Stimulated activated CD8-positive, alpha-beta memory T cell treated with anti-CD3 and anti-CD28 coated beads, Interleukin-7, amount 100 ng/mL, for 48 hours (primary cell): ENCODE measurements at regions not wholly inside any gene's neighbourhood (a gene's known extent, or its start where the extent isn't known, plus 50 kb on each side); places are given as distances from the start of the nearest gene placed in this dataset.
"Not testable (repeated sequence)": the region's sequence is repeated elsewhere in the genome, so short reads cannot be mapped to it uniquely, and the experiment has no call there.

ENCODE experiments used
- DNase-seq, 2 donors: peaks; one replicate each; pipeline ENCODE4 v3.0.0-alpha.2; 2020; ENCODE audit warnings: low read depth in 1 of 2; ENCODE audit errors: extremely low read depth in 1 of 2

- DNase-seq, result no peak
Observed at GRCh38 chr2:109052922-109053321, 63.9 kb upstream of the EDAR start.

GRCh38 chr2:109049022-109049421, 60.0 kb upstream of the EDAR start:
- no peak for DNase-seq

- no peak for DNase-seq
Observed at GRCh38 chr2:109048163-109048562, 59.1 kb upstream of the EDAR start.

- DNase-seq, result not testable (repeated sequence)
Observed at GRCh38 chr2:109047569-109047968, 58.5 kb upstream of the EDAR start.

GRCh38 chr2:109046925-109047508, 58.0 kb upstream of the EDAR start:
- DNase-seq, result no peak

GRCh38 chr2:109045505-109045904, 56.5 kb upstream of the EDAR start:
- DNase-seq, result no peak

GRCh38 chr2:109038992-109039391, 50.0 kb upstream of the EDAR start:
- DNase-seq, result no peak
